Ovary (tissue), 7 donors: ENCODE measurements at regions not wholly inside any gene's neighbourhood (a gene's known extent, or its start where the extent isn't known, plus 50 kb on each side); places are given as distances from the start of the nearest gene placed in this dataset.

Experiments
- DNase-seq, 5 donors: peaks; one replicate each; pipeline ENCODE4 v3.0.0-alpha.2; 2019 to 2020
- H3K27ac ChIP-seq, 2 donors: fragments of 200-600 bp; one replicate each; pipeline versions ENCODE4 v1.5.1 to v1.8.0; 2019 to 2022
- H3K27me3 ChIP-seq: fragments of 200-600 bp; one replicate; pipeline ENCODE4 v1.8.0; 2022
- H3K36me3 ChIP-seq: fragments of 200-600 bp; sonication (generic); one replicate; pipeline ENCODE4 v1.5.1; 2019
- H3K4me1 ChIP-seq: one replicate; pipeline ENCODE4 v1.8.1; 2013; ENCODE audit warnings: mild to moderate bottlenecking, moderate library complexity; ENCODE audit not compliant: insufficient read depth
- H3K4me3 ChIP-seq: fragments of 200-600 bp; sonication (generic); one replicate; pipeline ENCODE4 v1.5.1; 2017
- H3K9me3 ChIP-seq, 2 donors: fragments of 200-600 bp in 1 of 2; sonication (generic) in 1 of 2; one replicate each; pipeline versions ENCODE4 v1.5.1 to v1.8.1; 2013 to 2019; ENCODE audit warnings: mild to moderate bottlenecking in 1 of 2, moderate library complexity in 1 of 2
- CTCF ChIP-seq, 3 donors: fragments of 450-650 bp in 2 of 3; fragments of 200-600 bp in 1 of 3; IDR thresholded peaks; one replicate each; pipeline versions ENCODE4 v1.5.1 to v1.8.0; 2016 to 2022; ENCODE audit warnings: antibody characterized with exemption in 3 of 3, mild to moderate bottlenecking in 1 of 3
- EP300 ChIP-seq: sonication (generic); formaldehyde crosslinking; IDR thresholded peaks from one replicate; pipeline ENCODE4 v1.6.1; 2017; ENCODE audit warnings: antibody characterized with exemption
- POLR2A ChIP-seq: fragments of 450-650 bp; IDR thresholded peaks from one replicate; pipeline ENCODE4 v1.6.1; 2017; ENCODE audit warnings: antibody characterized with exemption, mild to moderate bottlenecking, moderate library complexity
- whole genome bisulfite sequencing, 3 donors: extraction: QIAGEN DNeasy Blood & Tissue Kit in 1 of 3; methylation state at CpG; one replicate each; pipeline versions ENCODE4 v1.1.5 to v1.1.7; 2013 to 2017; 5-methylcytosine and 5-hydroxymethylcytosine counted together
- intact Hi-C, 4 donors: fragments of 100-400 bp; cut with DNase I; formaldehyde crosslinking; loops; one replicate each; pipeline versions ENCODE4 v1.11.0 to v1.15.1; 2022 to 2023
- donor health status: DM: no; HTN: no; CAD: no; lungs with moderate emphysema.
- donor health status: DM: no; HTN: no; CAD: no.
- donor health status: Bipolar disorder and iron deficiency.
- donor health status: DM: no; HTN: no; CAD: no.
- donor health status: DM: yes; HTN: yes; CAD: no.

DNA sequence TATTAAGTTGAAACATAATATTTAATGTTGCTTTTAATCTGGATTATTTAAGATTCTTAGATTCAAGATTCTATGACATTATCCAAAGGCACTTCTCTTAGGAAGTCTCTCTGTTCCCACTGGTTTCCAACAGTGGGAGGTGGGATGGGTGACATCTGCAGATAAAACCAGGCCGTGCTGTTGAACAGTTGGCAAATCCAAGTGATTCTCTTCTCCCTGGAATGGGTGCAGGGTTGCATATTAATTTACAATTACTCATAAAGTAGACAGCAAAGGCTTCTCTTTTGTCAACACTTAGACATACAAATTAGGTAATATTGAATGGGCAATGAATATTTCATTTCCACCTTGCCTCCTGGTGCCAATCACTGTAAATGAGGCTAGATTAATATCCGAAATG, 233.7 kb upstream of the IL12B start:
- Histone ChIP-seq H3K4me3 (no peak overlapping the region), H3K27ac (no peak overlapping the region), H3K27me3 (no peaks in the 10 kb centered on the region), H3K36me3 (no peaks in the 10 kb centered on the region), H3K9me3 (no peaks in the 10 kb centered on the region), H3K4me1 (no peaks in the 10 kb centered on the region)
- WGBS, 3 donors: 64 to 73% (median 67%) methylated on average over 2 of the region's 2 CpGs
- TF ChIP-seq CTCF (IDR thresholded peaks at IDR 0.05): no peak
- TF ChIP-seq POLR2A: no peak
- no peak for TF ChIP-seq EP300
- intact Hi-C loops: no loop called here
- DNase-seq: no peak

- Histone ChIP-seq H3K27ac (no peak overlapping the region), H3K36me3 (no peaks in the 10 kb centered on the region), H3K27me3 (no peaks in the 10 kb centered on the region), H3K4me1 (no peaks in the 10 kb centered on the region), H3K4me3 (no peak overlapping the region), H3K9me3 (no peaks in the 10 kb centered on the region)
- intact Hi-C loops: no loop called here
- 76 to 84% (median 78%) methylated on average over 2 of the region's 2 CpGs for WGBS, 3 donors
- DNase-seq: no peak
- TF ChIP-seq CTCF (IDR thresholded peaks at IDR 0.05) (no peak), EP300 (no peak), POLR2A (no peak)
Measured at GRCh38 chr5:159566832-159567231, 236.5 kb upstream of the IL12B start.

DNA sequence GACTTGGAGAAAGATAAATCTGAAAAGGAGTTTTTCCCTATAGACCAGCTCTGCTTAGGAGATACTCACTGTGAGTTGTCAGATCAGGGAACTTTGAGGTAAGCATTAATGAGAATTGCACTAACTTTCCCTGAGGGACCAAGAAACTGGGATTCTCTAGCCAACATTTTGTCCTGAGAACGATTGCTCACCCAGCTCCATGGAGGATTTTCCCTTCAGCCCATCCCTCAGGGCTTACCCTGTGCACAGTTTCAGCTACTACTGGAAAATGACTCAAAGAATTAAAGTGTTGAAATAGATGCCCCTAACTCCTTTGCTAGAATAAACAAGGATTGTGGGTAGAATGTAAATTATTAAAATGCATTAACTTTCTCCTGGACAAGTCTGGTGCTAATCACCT, 237.2 kb upstream of the IL12B start:
- intact Hi-C loops: no loop called here
- DNase-seq: no peak
- WGBS, 3 donors: 60 to 68% (median 63%) methylated on average over 1 of the region's 1 CpG

GRCh38 chr5:159571501-159572244, 241.4 kb upstream of the IL12B start:
- no peak overlapping the region for H3K4me3 ChIP-seq
- no peaks in the 10 kb centered on the region for H3K36me3 ChIP-seq
- TF ChIP-seq EP300 (no peak), CTCF (IDR thresholded peaks at IDR 0.05) (no peak), POLR2A (no peak)
- 58 to 94% (median 90%) methylated on average over 1 of the region's 1 CpG for WGBS, 3 donors
- DNase-seq: no peak
- no peaks in the 10 kb centered on the region for H3K4me1 ChIP-seq
- no peak overlapping the region for H3K27ac ChIP-seq
- intact Hi-C loops: no loop called here
- no peaks in the 10 kb centered on the region for H3K9me3 ChIP-seq
- H3K27me3 ChIP-seq: no peaks in the 10 kb centered on the region

More for the DNA sequence above, 237.2 kb upstream of the IL12B start:
- no peaks in the 10 kb centered on the region for H3K4me1 ChIP-seq
- H3K27ac ChIP-seq: no peak overlapping the region
- no peaks in the 10 kb centered on the region for H3K9me3 ChIP-seq
- no peak overlapping the region for H3K4me3 ChIP-seq
- TF ChIP-seq POLR2A (no peak), EP300 (no peak), CTCF (IDR thresholded peaks at IDR 0.05) (no peak)
- no peaks in the 10 kb centered on the region for H3K27me3 ChIP-seq
- no peaks in the 10 kb centered on the region for H3K36me3 ChIP-seq
